Erythroblast (primary cell): ENCODE measurements at regions not wholly inside any gene's neighbourhood (a gene's known extent, or its start where the extent isn't known, plus 50 kb on each side); places are given as distances from the start of the nearest gene placed in this dataset.

Source experiments
- GATA1 ChIP-seq: IDR thresholded peaks from 2 replicates; pipeline ENCODE4 v1.6.1; 2011; ENCODE audit warnings: low read depth, mild to moderate bottlenecking, control low read depth, low read length, moderate library complexity
- POLR2A ChIP-seq: IDR thresholded peaks from 2 replicates; pipeline ENCODE4 v1.6.1; 2011; ENCODE audit warnings: mild to moderate bottlenecking, low read length

DNA sequence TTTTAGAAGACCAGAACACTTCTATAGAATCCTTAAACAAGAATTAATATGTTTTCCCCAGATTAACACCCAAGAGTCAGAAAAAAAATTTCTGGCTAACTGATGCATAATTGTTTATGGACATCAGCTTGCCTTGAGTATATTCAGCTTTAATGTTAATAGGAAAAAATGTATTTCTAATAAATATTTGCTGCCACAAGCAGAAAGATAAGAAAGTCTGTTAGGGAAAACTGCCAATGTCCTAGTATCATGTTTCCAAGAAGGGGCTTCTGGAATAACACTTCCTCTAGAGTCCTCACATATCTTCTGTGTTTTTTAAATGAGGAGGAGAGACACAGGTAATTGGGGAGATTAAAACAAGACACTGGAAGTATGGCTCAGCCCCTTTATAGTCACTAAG, 202.1 kb upstream of the TET2 start:
- TF ChIP-seq POLR2A (no peak), GATA1 (no peak)
